Transverse colon (tissue), 4 donors: ENCODE measurements at regions not wholly inside any gene's neighbourhood (a gene's known extent, or its start where the extent isn't known, plus 50 kb on each side); places are given as distances from the start of the nearest gene placed in this dataset.

Experiments used
- EP300 ChIP-seq: sonication (generic); formaldehyde crosslinking; IDR thresholded peaks from one replicate; pipeline ENCODE4 v1.6.1; 2017; ENCODE audit warnings: antibody characterized with exemption, low read depth
- POLR2A ChIP-seq: fragments of 450-650 bp; IDR thresholded peaks from one replicate; pipeline ENCODE4 v1.6.1; 2016; ENCODE audit warnings: antibody characterized with exemption, mild to moderate bottlenecking, moderate library complexity
- POLR2AphosphoS5 ChIP-seq, 3 donors: sonication (generic); formaldehyde crosslinking; IDR thresholded peaks; one replicate each; pipeline ENCODE4 v1.6.1; 2016; ENCODE audit warnings: antibody characterized with exemption in 3 of 3
- TF ChIP-seq, protein P1 (sequence below), 5 experiments: fragments of 200-600 bp in 3 of 5; fragments of 450-650 bp in 2 of 5; sonication (generic) in 3 of 5; IDR thresholded peaks; 1 replicate in 2 of 5; 2 replicates in 3 of 5; pipeline ENCODE4 v1.5.1; 2016 to 2017; ENCODE audit warnings: antibody characterized with exemption in 5 of 5, inconsistent platforms in 3 of 5, mild to moderate bottlenecking in 2 of 5, moderate library complexity in 1 of 5

- TF ChIP-seq EP300 (no peak), POLR2AphosphoS5 (IDR thresholded peaks at IDR 0.05) (no peak), POLR2A (no peak)
- TF ChIP-seq, protein P1, sequence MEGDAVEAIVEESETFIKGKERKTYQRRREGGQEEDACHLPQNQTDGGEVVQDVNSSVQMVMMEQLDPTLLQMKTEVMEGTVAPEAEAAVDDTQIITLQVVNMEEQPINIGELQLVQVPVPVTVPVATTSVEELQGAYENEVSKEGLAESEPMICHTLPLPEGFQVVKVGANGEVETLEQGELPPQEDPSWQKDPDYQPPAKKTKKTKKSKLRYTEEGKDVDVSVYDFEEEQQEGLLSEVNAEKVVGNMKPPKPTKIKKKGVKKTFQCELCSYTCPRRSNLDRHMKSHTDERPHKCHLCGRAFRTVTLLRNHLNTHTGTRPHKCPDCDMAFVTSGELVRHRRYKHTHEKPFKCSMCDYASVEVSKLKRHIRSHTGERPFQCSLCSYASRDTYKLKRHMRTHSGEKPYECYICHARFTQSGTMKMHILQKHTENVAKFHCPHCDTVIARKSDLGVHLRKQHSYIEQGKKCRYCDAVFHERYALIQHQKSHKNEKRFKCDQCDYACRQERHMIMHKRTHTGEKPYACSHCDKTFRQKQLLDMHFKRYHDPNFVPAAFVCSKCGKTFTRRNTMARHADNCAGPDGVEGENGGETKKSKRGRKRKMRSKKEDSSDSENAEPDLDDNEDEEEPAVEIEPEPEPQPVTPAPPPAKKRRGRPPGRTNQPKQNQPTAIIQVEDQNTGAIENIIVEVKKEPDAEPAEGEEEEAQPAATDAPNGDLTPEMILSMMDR (IDR thresholded peaks at IDR 0.05), result no peak
These were observed 418.9 kb upstream of the CPEB2 start for GRCh38 chr4:14583331-14583730.
